Heart left ventricle (tissue), 16 donors: ENCODE measurements at regions not wholly inside any gene's neighbourhood (a gene's known extent, or its start where the extent isn't known, plus 50 kb on each side); places are given as distances from the start of the nearest gene placed in this dataset.
A peak's percentile ranks its signal among the peaks of the same experiment; 100 is the strongest.

Experiments
- ATAC-seq, 4 donors: fragments of 200-7000 bp; cut with Tn5 transposase; one replicate each; pipeline ENCODE4 v1.9.1; 2020 to 2022; ENCODE audit warnings: moderate library complexity in 4 of 4, mild to moderate bottlenecking in 3 of 4, moderate number of reproducible peaks in 1 of 4
- DNase-seq, 5 donors: peaks; one replicate each; pipeline ENCODE4 v3.0.0-alpha.2; 2020
- H3K27ac ChIP-seq, 12 donors: fragments of 200-600 bp; sonication (generic) in 4 of 12; one replicate each; pipeline versions ENCODE4 v1.5.0 to v1.8.0; 2016 to 2022; ENCODE audit warnings: mild to moderate bottlenecking in 2 of 12
- H3K27me3 ChIP-seq, 9 donors: fragments of 200-600 bp; sonication (generic) in 2 of 9; one replicate each; pipeline versions ENCODE4 v1.5.1 to v1.8.0; 2016 to 2022; ENCODE audit warnings: mild to moderate bottlenecking in 3 of 9
- H3K36me3 ChIP-seq, 9 donors: fragments of 200-600 bp; sonication (generic) in 2 of 9; one replicate each; pipeline versions ENCODE4 v1.5.0 to v1.8.0; 2018 to 2022; ENCODE audit warnings: mild to moderate bottlenecking in 2 of 9
- H3K4me1 ChIP-seq, 12 donors: fragments of 200-600 bp; sonication (generic) in 4 of 12; one replicate each; pipeline versions ENCODE4 v1.5.0 to v1.8.0; 2016 to 2022; ENCODE audit warnings: mild to moderate bottlenecking in 3 of 12
- H3K4me3 ChIP-seq, 12 donors: fragments of 200-600 bp; sonication (generic) in 4 of 12; one replicate each; pipeline versions ENCODE4 v1.5.0 to v1.8.0; 2017 to 2022; ENCODE audit warnings: mild to moderate bottlenecking in 9 of 12, moderate library complexity in 4 of 12
- H3K9me3 ChIP-seq, 12 donors: fragments of 200-600 bp; sonication (generic) in 4 of 12; one replicate each; pipeline versions ENCODE4 v1.5.0 to v1.8.0; 2016 to 2022; ENCODE audit warnings: mild to moderate bottlenecking in 1 of 12
- CTCF ChIP-seq, 12 donors: fragments of 200-600 bp; sonication (generic) in 4 of 12; IDR thresholded peaks; one replicate each; pipeline versions ENCODE4 v1.5.0 to v1.8.0; 2018 to 2022; ENCODE audit warnings: antibody characterized with exemption in 12 of 12, mild to moderate bottlenecking in 5 of 12
- POLR2A ChIP-seq, 2 donors: fragments of 450-650 bp; IDR thresholded peaks; one replicate each; pipeline ENCODE4 v1.6.1; 2017; ENCODE audit warnings: antibody characterized with exemption in 2 of 2, mild to moderate bottlenecking in 2 of 2, moderate library complexity in 2 of 2
- WGBS, 4 donors: extraction: QIAGEN DNeasy Blood & Tissue Kit in 2 of 4; methylation state at CpG; one replicate each; pipeline versions ENCODE4 v1.1.5 to v1.1.7; 2013 to 2018; 5-methylcytosine and 5-hydroxymethylcytosine counted together
- intact Hi-C, 10 donors: fragments of 100-400 bp; cut with DNase I; formaldehyde crosslinking; loops; one replicate each; pipeline versions ENCODE4 v1.11.1 to v1.14.2; 2022
- donor health status: ischemic (EF 13 %, LVEDD 7.1; RV severe dilation, severe dysfunction).
- donor health status: healthy with polysubstance abuse.
- donor health status: DM: no; HTN: yes; CAD: no.
- donor health status: DM: no; HTN: no; CAD: no.
- donor health status: ischemic (EF 25% LVEDD 6.9; RV normal size, moderate dysfunction).
- donor health status: ischemic (EF 25% LVEDD 5.7; RV mildly dilated, moderate dysfunction).
- donor health status: healthy.
- donor health status: DM: yes; HTN: yes; CAD: no.
- donor health status: ischemic (EF 35%, LVEDD 5.7; RV mildly dilated, moderate dysfunction).
- donor health status: nonischemic (EF 11% LVEDD 7.7; RV severe dilation, severe dysfunction).
- donor health status: DM: yes; HTN: yes; CAD: no.
- donor health status: PGD.
- donor health status: ischemic (EF 29% LVEDD 5.4; RV normal size, mild dysfunction).
- donor health status: nonischemic (EF 23%, LVEDD 6.1; RV moderate dilation, normal function).

- Histone ChIP-seq H3K27ac (no peak overlapping the region), H3K36me3 (no peaks in the 10 kb centered on the region), H3K4me3 (no peak overlapping the region), H3K27me3 (no peaks in the 10 kb centered on the region), H3K4me1 (peaks cover 0 to 20% (median 11%) of the 10 kb centered on the region in 12 donors), H3K9me3 (peaks cover 0 to 9% (median 2%) of the 10 kb centered on the region in 12 donors)
- no peak for DNase-seq
- no peak for ATAC-seq
- no peak for TF ChIP-seq CTCF (IDR thresholded peaks at IDR 0.05)
- TF ChIP-seq POLR2A (IDR thresholded peaks at IDR 0.05): no peak
- 78 to 81% (median 80%) methylated on average over 11 of the region's 11 CpGs for WGBS, 4 donors
- intact Hi-C loops: loop anchor here in 1 of 10 donors (10.0 kb wide), 1 partner anchor 87 kb away; no protein-coding TSS in a partner anchor
These were observed 403.0 kb downstream of the GADD45G start for GRCh38 chr9:90007516-90008440.

GRCh38 chr9:90009447-90009846 lies 404.6 kb downstream of the GADD45G start:
- DNase-seq: peak in 2 of 5 donors; percentile 31 to 35
- peak in 2 of 4 donors; percentile 39 to 59 for ATAC-seq
- Histone ChIP-seq H3K9me3 (peaks cover 0 to 9% (median 2%) of the 10 kb centered on the region in 12 donors), H3K36me3 (no peaks in the 10 kb centered on the region), H3K27ac (no peak overlapping the region), H3K4me3 (no peak overlapping the region), H3K4me1 (peaks cover 0 to 12% (median 0%) of the 10 kb centered on the region in 12 donors), H3K27me3 (no peaks in the 10 kb centered on the region)
- no peak for TF ChIP-seq CTCF (IDR thresholded peaks at IDR 0.05)
- TF ChIP-seq POLR2A (IDR thresholded peaks at IDR 0.05): no peak
- intact Hi-C loops: loop anchor here in 1 of 10 donors (10.0 kb wide), 1 partner anchor 85 kb away; no protein-coding TSS in a partner anchor
- whole genome bisulfite sequencing, 4 donors: 67 to 91% (median 70%) methylated on average over 4 of the region's 4 CpGs

GRCh38 chr9:90010793-90011192 lies 406.0 kb downstream of the GADD45G start:
- no peaks in the 10 kb centered on the region for H3K27me3 ChIP-seq
- WGBS, 4 donors: 93 to 97% (median 94%) methylated on average over 10 to 11 of the region's 11 CpGs
- no peak for TF ChIP-seq POLR2A (IDR thresholded peaks at IDR 0.05)
- DNase-seq (no peak), ATAC-seq (no peak)
- peaks cover 0 to 12% (median 0%) of the 10 kb centered on the region in 12 donors for H3K4me1 ChIP-seq
- intact Hi-C loops: loop anchor here in 1 of 10 donors (10.0 kb wide), 1 partner anchor 74 kb away; no protein-coding TSS in a partner anchor
- no peak overlapping the region for H3K27ac ChIP-seq
- H3K4me3 ChIP-seq: no peak overlapping the region
- no peaks in the 10 kb centered on the region for H3K36me3 ChIP-seq
- H3K9me3 ChIP-seq: peaks cover 0 to under 1% (median 0%) of the 10 kb centered on the region in 12 donors

GRCh38 chr9:90012949-90013348 lies 408.1 kb downstream of the GADD45G start:
- H3K27me3 ChIP-seq: no peaks in the 10 kb centered on the region
- H3K4me3 ChIP-seq: no peak overlapping the region
- WGBS, 4 donors: 12 to 42% (median 35%) methylated on average over 1 of the region's 1 CpG
- peaks cover 0 to 12% (median 0%) of the 10 kb centered on the region in 12 donors for H3K4me1 ChIP-seq
- DNase-seq (no peak), ATAC-seq (no peak)
- H3K9me3 ChIP-seq: no peaks in the 10 kb centered on the region
- no peak overlapping the region for H3K27ac ChIP-seq
- H3K36me3 ChIP-seq: no peaks in the 10 kb centered on the region
- intact Hi-C loops: loop anchor here in 1 of 10 donors (10.0 kb wide), 1 partner anchor 72 kb away; no protein-coding TSS in a partner anchor
- TF ChIP-seq POLR2A (IDR thresholded peaks at IDR 0.05) (no peak), CTCF (IDR thresholded peaks at IDR 0.05) (no peak)
